Karpas-422 (cell line): ENCODE measurements at regions not wholly inside any gene's neighbourhood (a gene's known extent, or its start where the extent isn't known, plus 50 kb on each side); places are given as distances from the start of the nearest gene placed in this dataset.

ENCODE experiments used
- DNase-seq: peaks from one replicate; pipeline ENCODE4 v3.0.0-alpha.2; 2015
- H2AFZ ChIP-seq: fragments of 200-600 bp; sonication (generic); 2 replicates; pipeline ENCODE4 v1.6.1; 2014; ENCODE audit warnings: antibody characterized with exemption, low read length, mixed read lengths
- H3K27ac ChIP-seq: fragments of 200-600 bp; sonication (generic); 2 replicates; pipeline ENCODE4 v1.5.1; 2014; ENCODE audit warnings: mild to moderate bottlenecking, low read length, moderate library complexity
- H3K27me3 ChIP-seq: fragments of 200-600 bp; sonication (generic); 2 replicates; pipeline ENCODE4 v1.6.1; 2014; ENCODE audit warnings: low read length, mixed read lengths
- H3K36me3 ChIP-seq: fragments of 200-600 bp; sonication (generic); 2 replicates; pipeline ENCODE4 v1.6.1; 2014; ENCODE audit warnings: low read length, mixed read lengths; ENCODE audit not compliant: insufficient read depth
- H3K4me1 ChIP-seq: fragments of 200-600 bp; sonication (generic); 2 replicates; pipeline ENCODE4 v1.6.1; 2014; ENCODE audit warnings: mild to moderate bottlenecking, low read length, mixed read lengths
- H3K4me2 ChIP-seq: fragments of 200-600 bp; sonication (generic); 2 replicates; pipeline ENCODE4 v1.6.1; 2014; ENCODE audit warnings: low read length, low read depth, mild to moderate bottlenecking; ENCODE audit not compliant: poor library complexity, severe bottlenecking
- H3K4me3 ChIP-seq: fragments of 200-600 bp; sonication (generic); 2 replicates; pipeline ENCODE4 v1.5.1; 2014; ENCODE audit warnings: mild to moderate bottlenecking, antibody characterized with exemption, low read length, mixed read lengths
- H3K79me2 ChIP-seq: fragments of 200-600 bp; sonication (generic); 2 replicates; pipeline ENCODE4 v1.6.1; 2014; ENCODE audit warnings: mild to moderate bottlenecking, low read length, mixed read lengths
- H3K9ac ChIP-seq: fragments of 200-600 bp; sonication (generic); 2 replicates; pipeline ENCODE4 v1.6.0; 2014; ENCODE audit warnings: low read length
- H3K9me2 ChIP-seq: fragments of 200-600 bp; sonication (generic), shearing (Covaris generic); replicated peaks from 2 replicates; pipeline ENCODE4 v1.6.0; 2014; ENCODE audit warnings: mild to moderate bottlenecking, low read length, moderate library complexity; ENCODE audit not compliant: insufficient read depth
- H3K9me3 ChIP-seq: fragments of 300-700, 200-600 bp; sonication (generic); 2 replicates; pipeline ENCODE4 v1.6.1; 2014; ENCODE audit warnings: low read length, mixed read lengths
- H4K20me1 ChIP-seq: fragments of 200-600 bp; sonication (generic); 2 replicates; pipeline ENCODE4 v1.6.1; 2014; ENCODE audit warnings: mild to moderate bottlenecking, antibody characterized with exemption, low read length, low read depth; ENCODE audit not compliant: insufficient read depth

DNA sequence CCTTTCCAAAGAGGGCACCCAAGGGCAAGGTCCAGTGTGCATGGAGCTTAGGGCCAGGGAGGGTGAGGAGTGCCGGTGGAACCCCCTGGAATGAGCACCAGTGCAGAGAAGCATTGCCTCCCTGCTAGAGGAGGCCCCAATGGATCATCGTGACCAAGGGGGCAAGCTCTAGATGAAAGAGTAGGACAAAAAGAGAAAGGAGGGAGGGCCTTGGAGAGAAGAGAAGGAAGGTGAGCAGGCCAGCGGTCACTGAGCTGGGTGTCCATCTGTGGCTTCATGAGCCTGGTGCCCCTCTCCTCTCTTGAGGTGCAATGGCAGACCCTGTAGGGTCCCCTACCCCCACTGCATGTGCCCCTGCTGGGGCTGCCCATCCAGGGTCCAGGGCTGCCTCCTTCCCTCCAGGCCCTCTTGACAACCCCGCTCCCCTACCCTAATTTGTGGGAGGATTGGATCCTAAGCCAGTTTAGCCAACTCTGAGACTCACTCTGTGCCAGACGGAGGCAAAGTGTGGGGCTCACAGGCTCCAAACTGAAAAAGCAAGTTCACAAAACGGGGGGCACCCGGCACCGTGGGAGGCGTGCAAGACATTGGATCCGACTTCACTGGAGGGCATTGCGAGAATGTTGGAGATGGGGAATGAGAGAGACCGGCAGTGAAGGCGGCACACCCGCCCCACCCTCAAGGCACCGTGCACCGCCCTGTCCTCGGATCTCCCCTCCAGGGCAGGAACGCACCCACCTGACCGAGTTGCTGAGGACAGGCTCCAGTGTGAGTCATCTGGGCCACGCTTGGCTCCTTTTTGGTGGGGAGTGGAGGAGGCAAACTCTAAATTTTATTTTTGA, 207.5 kb downstream of the KIF26A start:
- H3K4me1 ChIP-seq: peaks cover 17% of the 10 kb centered on the region
- no peaks in the 10 kb centered on the region for H3K9me2 ChIP-seq
- H3K4me2 ChIP-seq: no peak overlapping the region
- H3K9ac ChIP-seq: no peak overlapping the region
- DNase-seq: no peak
- H3K79me2 ChIP-seq: no peaks in the 10 kb centered on the region
- no peak overlapping the region for H2AFZ ChIP-seq
- 0 out of 2 replicates have a peak, but pooled peaks cover 4% of the 10 kb centered on the region for H4K20me1 ChIP-seq
- no peaks in the 10 kb centered on the region for H3K36me3 ChIP-seq
- no peaks in the 10 kb centered on the region for H3K9me3 ChIP-seq
- no peaks in the 10 kb centered on the region for H3K27me3 ChIP-seq
- no peak overlapping the region for H3K4me3 ChIP-seq
- H3K27ac ChIP-seq: no peak overlapping the region

DNA sequence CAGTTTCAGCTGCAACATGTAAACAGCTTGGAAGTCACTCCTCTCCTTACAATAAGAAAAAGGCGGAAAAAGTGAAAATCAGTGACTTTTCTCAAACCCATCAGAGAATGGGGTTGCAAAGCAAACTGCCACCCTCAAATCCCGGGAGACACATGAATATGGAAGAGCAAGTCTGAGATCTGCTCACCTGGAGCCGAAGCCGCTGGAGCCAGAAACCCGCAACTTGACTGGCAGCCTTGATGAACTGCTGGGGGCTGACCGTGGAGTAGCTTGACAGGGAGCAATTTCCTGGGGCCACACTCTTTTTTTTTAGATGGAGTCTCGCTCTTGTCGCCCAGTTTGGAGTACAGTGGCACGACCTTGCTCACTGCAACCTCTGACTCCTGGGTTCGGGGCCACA, 208.2 kb downstream of the KIF26A start:
- H3K4me3 ChIP-seq: no peak overlapping the region
- H3K27ac ChIP-seq: no peak overlapping the region
- no peak for DNase-seq
- no peaks in the 10 kb centered on the region for H3K9me3 ChIP-seq
- H3K27me3 ChIP-seq: no peaks in the 10 kb centered on the region
- H3K9ac ChIP-seq: no peak overlapping the region
- H3K4me1 ChIP-seq: peaks cover 17% of the 10 kb centered on the region
- no peaks in the 10 kb centered on the region for H3K79me2 ChIP-seq
- H4K20me1 ChIP-seq: 0 out of 2 replicates have a peak, but pooled peaks cover 4% of the 10 kb centered on the region
- no peaks in the 10 kb centered on the region for H3K9me2 ChIP-seq
- no peaks in the 10 kb centered on the region for H3K36me3 ChIP-seq
- H3K4me2 ChIP-seq: no peak overlapping the region
- no peak overlapping the region for H2AFZ ChIP-seq

DNA sequence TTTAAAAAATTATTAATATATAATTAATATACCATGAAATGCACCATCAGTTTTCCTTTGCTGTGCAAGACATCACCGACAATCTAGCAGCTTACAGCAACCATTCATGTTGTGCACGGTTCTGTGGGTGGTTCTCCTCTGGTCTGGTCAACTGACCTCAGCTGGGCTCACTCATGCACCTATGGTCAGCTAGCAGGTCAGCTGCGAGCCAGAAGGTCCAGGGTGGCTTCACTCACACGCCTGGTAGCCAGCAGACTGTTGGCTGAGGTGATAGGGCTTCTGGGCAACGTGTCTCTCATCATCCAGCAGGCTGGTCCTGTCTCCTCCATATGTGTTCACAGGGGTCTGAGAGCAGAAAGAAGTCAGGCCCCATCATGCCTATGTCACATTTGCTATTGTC, 210.4 kb downstream of the KIF26A start:
- Histone ChIP-seq H3K9ac (no peak overlapping the region), H3K4me2 (no peak overlapping the region), H3K27me3 (no peaks in the 10 kb centered on the region), H3K27ac (no peak overlapping the region), H4K20me1 (0 out of 2 replicates have a peak, but pooled peaks cover 4% of the 10 kb centered on the region), H3K36me3 (no peaks in the 10 kb centered on the region), H3K9me3 (no peaks in the 10 kb centered on the region), H3K4me3 (no peak overlapping the region), H3K4me1 (peaks cover 17% of the 10 kb centered on the region), H2AFZ (no peak overlapping the region), H3K9me2 (no peaks in the 10 kb centered on the region), H3K79me2 (no peaks in the 10 kb centered on the region)
- DNase-seq: no peak

DNA sequence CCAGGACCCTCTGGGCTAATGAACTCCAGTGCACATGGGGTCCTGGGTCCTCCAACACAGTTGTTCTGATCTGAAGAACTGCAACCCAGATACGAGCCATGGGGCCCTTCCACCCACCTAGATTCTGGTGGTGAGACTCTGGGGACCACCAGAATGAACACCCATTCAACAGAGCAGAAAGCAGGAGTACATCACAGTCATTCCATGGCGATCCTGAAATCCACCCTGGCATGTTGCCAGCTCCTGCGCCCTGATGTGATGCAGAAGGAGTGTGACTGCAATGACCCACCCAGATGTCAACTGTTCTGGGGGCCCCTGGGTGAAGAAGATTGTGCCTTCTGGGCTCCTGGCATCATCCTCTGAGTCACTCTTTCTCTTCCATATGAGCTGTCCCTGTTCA, 211.6 kb downstream of the KIF26A start:
- H3K9ac ChIP-seq: no peak overlapping the region
- H2AFZ ChIP-seq: no peak overlapping the region
- no peak overlapping the region for H3K4me3 ChIP-seq
- DNase-seq: no peak
- H3K36me3 ChIP-seq: no peaks in the 10 kb centered on the region
- H3K4me1 ChIP-seq: peaks cover 5% of the 10 kb centered on the region; the same call in 1 of the 2 replicates
- H3K9me2 ChIP-seq: no peaks in the 10 kb centered on the region
- no peak overlapping the region for H3K27ac ChIP-seq
- H3K27me3 ChIP-seq: no peaks in the 10 kb centered on the region
- H3K79me2 ChIP-seq: no peaks in the 10 kb centered on the region
- H3K4me2 ChIP-seq: no peak overlapping the region
- H4K20me1 ChIP-seq: no peaks in the 10 kb centered on the region
- H3K9me3 ChIP-seq: no peaks in the 10 kb centered on the region

DNA sequence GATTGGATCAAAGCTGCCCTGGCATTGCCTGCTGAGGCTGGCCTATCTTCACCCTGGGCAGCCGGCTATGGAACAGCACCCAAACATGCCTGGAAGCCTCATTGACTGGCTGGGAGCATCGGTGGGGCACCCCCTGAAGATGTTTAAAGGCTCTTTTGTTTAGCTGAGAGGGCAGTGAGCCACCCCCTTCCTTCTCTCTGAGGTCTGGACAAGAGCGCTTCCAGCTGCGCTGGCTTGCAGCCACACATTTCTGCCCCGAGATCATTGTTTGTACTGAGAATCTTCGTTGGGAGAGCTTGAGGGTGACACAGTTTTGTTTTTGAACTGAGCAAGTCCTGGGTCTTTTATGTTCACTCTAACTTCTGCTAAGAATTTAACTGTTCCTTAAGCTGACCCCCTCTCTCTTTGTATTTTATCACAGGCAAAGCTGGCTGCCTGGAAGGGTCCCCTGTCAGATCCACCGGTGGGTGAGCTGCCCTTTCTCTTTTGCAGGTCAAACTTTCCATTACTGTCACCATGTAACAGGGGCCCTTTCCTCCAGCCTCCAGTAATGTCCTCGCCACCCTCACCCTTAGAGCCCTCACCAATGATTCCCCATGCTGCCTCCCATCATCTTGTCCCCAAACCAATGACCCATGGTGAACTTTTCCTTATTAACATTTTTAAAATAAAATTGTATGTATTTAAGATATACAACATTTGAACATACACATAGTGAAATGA, 212.2 kb downstream of the KIF26A start:
- no peak for DNase-seq
- Histone ChIP-seq H3K9me3 (no peaks in the 10 kb centered on the region), H3K27me3 (no peaks in the 10 kb centered on the region), H3K9me2 (no peaks in the 10 kb centered on the region), H3K9ac (no peak overlapping the region), H3K36me3 (no peaks in the 10 kb centered on the region), H3K79me2 (no peaks in the 10 kb centered on the region), H3K27ac (no peak overlapping the region), H3K4me1 (no peaks in the 10 kb centered on the region), H4K20me1 (no peaks in the 10 kb centered on the region), H3K4me2 (no peak overlapping the region), H2AFZ (no peak overlapping the region), H3K4me3 (no peak overlapping the region)

DNA sequence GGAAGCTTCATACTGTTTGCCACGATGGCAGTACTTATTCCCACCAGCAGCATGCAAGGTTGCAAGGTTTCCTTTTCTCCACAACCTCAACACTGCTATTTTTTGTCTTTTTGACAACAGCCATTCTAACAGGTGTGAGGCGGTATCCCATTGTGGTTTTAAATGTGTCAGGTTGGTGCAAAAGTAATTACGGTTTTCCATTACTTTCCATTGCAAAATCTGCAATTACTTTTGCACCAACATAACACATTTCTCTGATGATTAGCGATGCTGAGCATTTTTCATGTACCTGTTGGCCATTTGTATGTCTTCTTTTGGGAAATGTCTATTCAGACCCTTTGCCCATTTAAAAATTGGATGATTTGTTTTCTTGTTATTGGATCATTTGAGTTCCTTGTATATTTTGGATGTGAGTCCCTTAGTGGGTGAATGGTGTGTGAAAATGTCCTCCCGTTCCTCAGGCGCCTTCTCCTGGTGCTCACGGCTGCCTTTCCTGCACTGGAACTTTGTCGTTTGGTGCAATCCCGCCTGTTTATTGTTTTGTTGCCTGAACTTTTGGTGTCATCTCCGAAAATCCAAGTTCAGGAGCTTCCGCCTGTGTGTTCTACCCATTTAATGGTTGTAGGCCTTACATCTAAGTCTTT, 213.6 kb downstream of the KIF26A start:
- no peak overlapping the region for H3K4me3 ChIP-seq
- H3K79me2 ChIP-seq: no peaks in the 10 kb centered on the region
- no peaks in the 10 kb centered on the region for H3K9me3 ChIP-seq

DNA sequence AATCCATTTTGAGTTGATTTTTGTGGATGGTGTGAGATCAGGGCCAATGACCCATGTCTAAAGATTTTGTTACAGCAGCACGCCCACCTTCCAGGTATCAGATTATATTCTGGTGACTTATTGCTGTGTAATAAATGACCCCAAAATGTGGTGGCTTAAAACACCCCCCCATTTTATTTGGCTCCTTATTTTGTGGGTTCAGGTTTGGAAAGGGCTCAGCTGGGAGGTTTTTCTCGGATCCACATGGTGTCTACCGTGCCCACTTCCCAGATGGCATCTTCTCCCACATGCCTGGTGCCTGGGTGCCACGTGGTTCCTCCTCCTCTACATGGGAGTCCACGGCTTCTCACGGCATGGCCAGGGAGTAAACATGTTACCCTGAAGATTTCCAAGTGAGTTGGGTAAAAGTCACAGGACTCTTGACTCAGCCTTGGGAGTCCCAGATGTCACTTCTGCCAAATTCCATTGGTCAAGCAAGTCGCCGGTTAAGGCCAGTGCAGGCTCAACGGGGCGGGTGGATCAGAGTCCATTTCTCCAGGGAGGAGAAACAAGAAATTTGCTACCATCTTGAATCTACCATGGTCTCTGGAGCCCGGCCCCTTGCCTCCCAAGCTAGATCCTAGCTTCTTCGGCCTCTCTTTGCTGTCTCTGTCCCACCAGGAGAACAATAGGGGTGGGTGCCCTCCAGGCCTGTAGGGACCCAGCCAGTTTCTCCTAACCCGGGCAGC, 214.3 kb downstream of the KIF26A start:
- Histone ChIP-seq H3K9me2 (no peaks in the 10 kb centered on the region), H3K4me2 (no peak overlapping the region)

More for the DNA sequence above, 213.6 kb downstream of the KIF26A start:
- Histone ChIP-seq H3K4me2 (no peak overlapping the region), H3K9ac (no peak overlapping the region), H3K27me3 (no peaks in the 10 kb centered on the region), H3K27ac (no peak overlapping the region), H4K20me1 (no peaks in the 10 kb centered on the region), H3K4me1 (no peaks in the 10 kb centered on the region), H2AFZ (no peak overlapping the region), H3K36me3 (no peaks in the 10 kb centered on the region), H3K9me2 (no peaks in the 10 kb centered on the region)
- no peak for DNase-seq

More for the DNA sequence above, 214.3 kb downstream of the KIF26A start:
- Histone ChIP-seq H3K4me3 (no peak overlapping the region), H4K20me1 (no peaks in the 10 kb centered on the region), H3K79me2 (no peaks in the 10 kb centered on the region), H3K27ac (no peak overlapping the region), H3K9ac (no peak overlapping the region), H3K27me3 (no peaks in the 10 kb centered on the region), H2AFZ (no peak overlapping the region), H3K4me1 (no peaks in the 10 kb centered on the region), H3K9me3 (no peaks in the 10 kb centered on the region), H3K36me3 (no peaks in the 10 kb centered on the region)
- DNase-seq: no peak
